Cerebellar cortex (tissue), 1 donor: ENCODE measurements at regions not wholly inside any gene's neighbourhood (a gene's known extent, or its start where the extent isn't known, plus 50 kb on each side); places are given as distances from the start of the nearest gene placed in this dataset.

ENCODE experiments used
- DNase-seq: peaks from one replicate; pipeline ENCODE4 v3.0.0-alpha.2; 2015; ENCODE audit warnings: low spot score

- DNase-seq: no peak
These were observed 313.5 kb downstream of the AGTPBP1 start for GRCh38 chr9:85428230-85428629.

DNA sequence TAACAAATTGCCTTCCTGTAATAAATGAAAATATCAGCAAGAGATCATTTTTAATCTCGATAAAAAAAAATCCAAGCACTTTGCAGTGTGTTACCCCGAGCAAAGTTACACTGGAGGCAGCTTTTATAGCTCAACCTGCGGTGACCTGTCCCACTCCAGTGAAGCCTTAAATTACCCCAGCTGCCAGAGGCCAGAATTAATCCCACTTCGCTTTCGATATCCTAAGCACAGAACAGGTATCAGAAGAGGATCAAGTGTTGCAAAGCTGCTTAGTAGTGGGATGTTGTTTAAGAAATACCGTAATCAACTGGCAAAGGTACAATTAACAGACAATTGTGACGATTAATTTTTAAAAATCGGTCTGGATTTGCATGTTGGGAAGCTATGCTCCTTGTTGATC lies 314.0 kb downstream of the AGTPBP1 start:
- DNase-seq: no peak

- DNase-seq: peak; percentile 49
These were observed 316.6 kb downstream of the AGTPBP1 start for GRCh38 chr9:85425153-85425611.

DNA sequence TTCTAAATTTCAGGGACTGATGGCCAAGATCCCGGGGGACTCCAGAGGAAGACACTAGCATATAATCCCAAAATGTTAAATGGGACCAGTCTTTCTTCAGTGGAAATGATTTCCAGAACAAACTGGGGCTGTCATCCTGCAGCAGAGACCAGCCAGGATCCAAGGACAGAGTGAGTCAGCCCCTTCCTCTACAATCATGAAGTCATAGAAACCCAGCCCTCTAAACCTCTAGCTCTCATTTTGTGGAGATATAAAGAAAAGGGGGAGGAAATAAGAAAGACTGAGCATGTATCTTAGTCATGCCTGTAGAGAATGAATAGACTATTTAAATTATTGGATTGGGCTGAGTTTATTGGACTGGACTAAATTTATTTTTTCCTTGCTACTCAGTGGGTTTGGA lies 318.3 kb downstream of the AGTPBP1 start:
- DNase-seq: no peak

GRCh38 chr9:85421641-85422040 lies 320.1 kb downstream of the AGTPBP1 start:
- DNase-seq: no peak

GRCh38 chr9:85420750-85421149 lies 321.0 kb downstream of the AGTPBP1 start:
- DNase-seq: no peak

DNA sequence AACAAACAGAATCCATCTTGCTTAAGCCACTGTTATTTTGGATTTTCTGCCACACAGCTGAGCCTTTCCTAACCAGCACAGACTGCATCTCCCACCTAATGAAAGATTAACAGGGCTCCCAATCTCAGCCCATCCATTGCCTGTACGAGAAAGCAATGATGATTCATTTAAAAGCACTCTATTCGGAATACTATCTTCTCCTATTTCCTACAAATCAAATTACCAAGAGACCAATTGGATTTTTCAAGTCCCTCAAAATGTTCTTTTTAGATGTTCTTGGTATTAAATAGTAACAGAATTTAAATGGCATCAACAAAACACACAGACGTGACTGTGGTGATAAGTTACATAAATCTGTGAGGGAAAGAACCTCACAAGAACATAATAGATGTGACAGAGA lies 324.1 kb downstream of the AGTPBP1 start:
- DNase-seq: no peak

- DNase-seq: no peak
These were observed 325.0 kb downstream of the AGTPBP1 start for GRCh38 chr9:85416715-85417114.

GRCh38 chr9:85414390-85414789 lies 327.4 kb downstream of the AGTPBP1 start:
- DNase-seq: no peak

DNA sequence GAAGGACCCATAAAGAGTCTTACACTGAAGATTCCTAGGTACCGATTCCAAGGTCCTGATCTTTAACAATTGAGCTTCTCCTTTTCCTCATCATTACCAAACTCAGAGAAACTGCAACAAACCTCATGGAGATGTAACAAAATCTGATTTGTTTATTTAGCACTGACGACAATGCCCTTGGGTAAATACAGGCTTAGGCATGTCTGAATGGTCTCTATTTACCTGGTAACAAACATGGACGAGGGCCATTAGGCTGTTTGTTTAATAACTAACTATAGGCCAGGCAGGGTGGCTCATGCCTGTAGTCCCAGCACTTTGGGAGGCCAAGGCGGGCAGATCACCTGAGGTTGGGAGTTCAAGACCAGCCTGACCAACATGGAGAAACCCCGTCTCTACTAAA lies 333.3 kb downstream of the AGTPBP1 start:
- no peak for DNase-seq

DNA sequence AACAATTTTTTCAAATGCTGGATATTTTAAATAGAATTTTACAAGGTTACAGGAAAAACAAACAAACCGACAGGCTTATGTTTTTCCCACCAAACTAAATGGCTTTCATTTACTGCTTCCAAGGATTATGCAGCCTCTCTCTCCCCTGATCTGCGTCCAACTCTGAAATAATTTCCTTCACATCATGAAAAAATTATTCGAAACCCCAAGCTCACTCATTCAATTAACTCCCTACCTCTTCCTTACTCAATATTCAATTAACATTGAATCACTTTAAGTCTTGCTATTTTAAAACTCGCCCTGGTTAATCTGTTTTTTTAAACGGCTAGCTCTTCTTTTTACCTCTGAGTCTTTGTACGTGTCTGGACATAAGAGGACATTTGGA lies 336.2 kb downstream of the AGTPBP1 start:
- DNase-seq: no peak

DNA sequence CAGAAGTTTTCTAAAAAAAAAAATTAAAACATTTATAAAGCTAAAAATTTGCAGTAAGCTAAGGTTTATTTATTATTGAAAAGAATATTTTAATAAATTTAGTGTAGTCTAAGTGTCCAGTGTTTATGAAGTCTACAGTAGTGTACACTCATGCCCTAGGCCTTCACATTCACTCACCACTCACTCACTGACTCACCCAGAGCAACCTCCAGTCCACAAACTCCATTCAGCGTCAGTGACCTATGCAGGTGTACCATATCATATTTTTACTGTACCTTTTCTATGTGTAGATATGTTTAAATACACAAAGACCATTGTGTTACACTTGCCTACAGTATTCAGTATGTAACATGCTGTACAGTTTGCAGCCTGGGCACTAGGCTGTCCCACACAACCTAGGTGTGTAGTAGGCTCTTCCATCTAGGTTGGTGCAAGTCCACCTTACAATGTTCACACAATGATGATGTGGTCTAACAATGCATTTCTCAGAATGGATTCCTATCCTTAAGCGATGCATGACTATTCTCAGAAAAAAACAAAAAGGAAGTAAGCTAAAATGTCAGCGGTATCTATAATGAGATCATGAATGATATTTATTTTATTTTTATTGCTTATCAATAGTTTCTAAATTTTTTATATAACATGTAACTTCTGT lies 336.7 kb downstream of the AGTPBP1 start:
- DNase-seq: no peak

GRCh38 chr9:85402551-85402950 lies 339.2 kb downstream of the AGTPBP1 start:
- no peak for DNase-seq

DNA sequence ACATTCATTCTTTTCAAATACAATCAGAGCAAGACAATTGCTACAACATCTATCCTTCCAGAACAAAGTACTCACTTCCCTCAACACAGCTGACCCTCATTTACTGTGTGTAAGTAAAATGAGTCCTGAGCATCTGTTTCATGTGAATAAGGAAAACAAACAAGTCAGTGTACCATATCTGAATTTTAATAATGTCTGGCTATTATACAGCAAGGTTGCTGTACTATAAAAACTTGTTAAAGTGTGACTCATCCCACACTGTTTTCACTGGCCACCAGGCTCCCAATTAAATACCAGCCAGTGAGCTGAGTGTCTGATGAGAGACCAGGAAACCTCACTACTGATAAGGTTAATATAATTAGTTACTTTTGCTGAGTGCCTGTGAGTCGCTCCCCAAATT lies 339.8 kb downstream of the AGTPBP1 start:
- no peak for DNase-seq

DNA sequence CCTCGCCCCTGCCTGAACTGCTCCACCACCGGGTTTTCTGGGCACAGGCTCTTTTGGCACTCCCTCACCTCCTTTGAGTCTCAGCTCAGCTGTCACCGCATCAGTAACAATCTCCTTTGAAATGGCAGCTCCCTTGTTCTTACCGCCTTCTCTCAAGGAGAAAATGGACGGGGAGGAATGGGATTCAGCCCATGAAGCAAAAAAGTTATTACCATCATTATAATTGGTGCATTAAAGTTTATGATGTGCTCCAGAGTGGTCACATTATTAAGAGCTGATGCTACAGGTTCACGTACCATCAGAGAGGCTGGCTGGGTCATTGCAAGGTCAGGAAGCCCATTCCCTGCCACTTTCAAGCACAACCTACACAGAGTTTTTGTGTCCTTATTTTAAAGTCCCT lies 344.7 kb downstream of the AGTPBP1 start:
- no peak for DNase-seq

- DNase-seq: no peak
These were observed 349.5 kb downstream of the AGTPBP1 start for GRCh38 chr9:85392260-85392659.

GRCh38 chr9:85377731-85378289 lies 363.9 kb downstream of the AGTPBP1 start:
- peak; percentile 15 for DNase-seq

DNA sequence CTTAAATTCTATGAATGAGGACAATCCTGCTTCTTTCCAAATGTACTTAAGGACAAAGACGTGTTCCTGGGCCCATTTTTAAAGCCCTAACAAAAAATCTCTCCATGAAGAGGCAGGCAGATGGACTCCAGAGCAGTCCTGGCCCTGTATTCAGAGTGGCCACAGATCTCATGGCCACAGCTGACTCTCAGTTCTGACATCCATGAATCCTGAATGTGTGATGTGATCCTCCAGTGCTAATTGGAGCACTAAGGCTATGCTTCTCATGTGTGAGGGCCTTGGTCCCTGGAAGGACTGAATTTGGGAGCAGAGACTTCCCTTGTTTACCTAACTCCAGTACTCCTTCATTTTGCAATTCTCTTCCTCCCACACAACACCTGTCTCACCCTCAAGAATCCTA lies 373.0 kb downstream of the AGTPBP1 start:
- no peak for DNase-seq

- DNase-seq: no peak
These were observed 382.6 kb downstream of the AGTPBP1 start for GRCh38 chr9:85359161-85359560.

DNA sequence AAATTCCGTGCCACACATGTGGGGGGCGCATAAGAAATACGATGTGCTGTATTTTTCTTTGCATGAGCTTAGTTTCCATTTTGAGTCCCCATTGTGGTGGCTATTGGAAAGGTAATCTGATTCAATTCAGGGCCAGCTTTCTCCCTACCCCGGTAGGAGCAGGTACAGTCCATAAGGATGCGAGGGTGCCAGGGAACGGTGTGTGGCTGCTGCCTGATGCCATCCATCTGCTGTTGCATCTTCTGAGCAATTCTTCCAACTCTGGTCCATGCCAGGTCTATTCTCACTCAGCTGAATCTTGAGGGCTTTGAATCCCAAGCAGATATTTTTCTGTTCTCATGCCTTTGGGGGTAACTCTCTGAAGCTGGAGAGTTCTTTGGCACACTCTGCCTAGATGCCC lies 392.7 kb downstream of the AGTPBP1 start:
- DNase-seq: peak; percentile 59

- DNase-seq: peak; percentile 53
These were observed 394.2 kb downstream of the AGTPBP1 start for GRCh38 chr9:85347541-85347940.

DNA sequence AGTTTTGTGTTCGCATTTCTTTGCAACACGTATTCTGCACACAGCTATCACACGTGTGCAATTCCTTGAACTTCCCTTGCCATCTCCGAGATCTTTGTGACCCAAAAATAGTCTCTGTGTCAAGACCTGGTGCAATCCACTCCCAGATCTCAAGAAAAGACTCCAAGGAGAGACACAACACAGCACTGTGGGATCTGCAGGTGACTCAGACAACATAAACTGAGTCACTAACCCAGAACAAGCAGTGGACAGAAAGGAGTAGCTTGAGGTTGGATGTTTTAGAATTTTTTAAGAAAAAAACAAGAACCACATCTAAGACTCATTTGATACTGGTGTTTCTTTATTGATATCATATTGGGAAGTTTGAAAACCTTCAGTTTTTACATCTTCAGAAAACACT lies 396.9 kb downstream of the AGTPBP1 start:
- DNase-seq: no peak

- DNase-seq: no peak
These were observed 402.4 kb downstream of the AGTPBP1 start for GRCh38 chr9:85339338-85339737.

DNA sequence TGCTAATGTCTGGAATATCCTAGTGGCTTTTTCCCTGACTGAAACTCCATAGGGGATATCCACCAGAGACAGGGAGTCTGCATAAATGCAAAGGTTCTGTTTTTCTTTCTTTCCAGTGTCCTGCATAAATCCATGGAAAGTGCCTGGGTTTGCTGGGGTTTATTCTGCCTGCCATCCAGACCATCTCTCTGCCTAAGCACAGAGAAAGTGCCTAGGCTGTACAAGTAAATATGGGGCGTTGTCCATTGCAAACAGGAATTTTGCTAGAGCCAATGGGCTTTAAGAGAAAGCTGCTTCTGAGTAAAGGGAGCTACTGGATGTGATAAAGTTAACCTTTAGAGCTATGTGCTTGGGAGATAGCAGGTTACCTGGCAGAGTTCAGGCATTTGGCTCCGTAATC lies 407.5 kb downstream of the AGTPBP1 start:
- DNase-seq: no peak
